HepG2 (cell line): ENCODE measurements at regions not wholly inside any gene's neighbourhood (a gene's known extent, or its start where the extent isn't known, plus 50 kb on each side); places are given as distances from the start of the nearest gene placed in this dataset.

Experiments
- ATAC-seq: fragments of 200-7000 bp; cut with Tn5 transposase; 3 replicates; pipeline ENCODE4 v1.9.1; 2020; ENCODE audit warnings: mild to moderate bottlenecking, moderate library complexity
- BruUV-seq: library from RNA; stranded (reverse); fragments of 400-500 nt; replicated peaks from 2 replicates; lab custom pipeline; 2021; lab: Mats Ljungman, UMichigan
- CTCF ChIA-PET: fragments of 300-600 bp; formaldehyde crosslinking; extraction: SDS; loops from one replicate; lab custom pipeline; 2021; ENCODE audit warnings: low total read pairs, inconsistent platforms, low intra/inter-chr PET ratio; lab: Yijun Ruan, JAX
- POLR2A ChIA-PET: fragments of 350-600 bp; sonication (Branson Sonifier 250); formaldehyde crosslinking; loops from one replicate; lab custom pipeline; 2020; ENCODE audit warnings: antibody characterized with exemption, inconsistent platforms; lab: Yijun Ruan, JAX
- DNase-seq: peaks from one replicate; pipeline ENCODE4 v3.0.0-alpha.2; 2015; ENCODE audit warnings: low spot score
- FAIRE-seq: peaks from 3 replicates; lab custom pipeline; 2011; peaks lifted over from hg19 to GRCh38; lab: Jason Lieb, UNC
- H2AFZ ChIP-seq: one replicate; pipeline ENCODE4 v1.6.1; 2011; ENCODE audit warnings: low read length, inconsistent platforms
- H3K27ac ChIP-seq: fragments of 300-600 bp; 3 replicates; pipeline ENCODE4 v1.8.0; 2011; ENCODE audit warnings: mixed run types, mild to moderate bottlenecking, mixed read lengths, low read length, inconsistent platforms; ENCODE audit not compliant: insufficient read depth; ENCODE audit errors: extremely low read length
- H3K27me3 ChIP-seq, 2 experiments: fragments of 200-600 bp in 1 of 2; 2 replicates in 1 of 2; 3 replicates in 1 of 2; pipeline versions ENCODE4 v1.6.0 to v1.8.0; 2011; ENCODE audit warnings: low read length in 2 of 2, mild to moderate bottlenecking in 2 of 2, moderate library complexity in 2 of 2, inconsistent platforms in 1 of 2; ENCODE audit not compliant: insufficient read depth in 2 of 2, control insufficient read depth in 1 of 2
- H3K36me3 ChIP-seq, 2 experiments: fragments of 200-600 bp in 1 of 2; replicated peaks in 1 of 2; 2 replicates in 1 of 2; 3 replicates in 1 of 2; pipeline versions ENCODE4 v1.5.1 to v1.8.0; 2011; ENCODE audit warnings: low read length in 2 of 2, inconsistent platforms in 1 of 2; ENCODE audit not compliant: insufficient read depth in 2 of 2, control insufficient read depth in 1 of 2
- H3K4me1 ChIP-seq: 2 replicates; pipeline ENCODE4 v1.5.1; 2012; ENCODE audit warnings: low read length, inconsistent platforms; ENCODE audit not compliant: insufficient read depth
- H3K4me2 ChIP-seq: 2 replicates; pipeline ENCODE4 v1.6.0; 2011; ENCODE audit warnings: low read depth, low read length, inconsistent platforms
- H3K4me3 ChIP-seq, 3 experiments: fragments of 200-600 bp in 1 of 3; sonication (generic), shearing (Covaris generic) in 1 of 3; replicated peaks in 1 of 3; 2 replicates each; pipeline ENCODE4 v1.5.1; 2011 to 2016; ENCODE audit warnings: low read length in 3 of 3, inconsistent platforms in 2 of 3, low read depth in 2 of 3, mild to moderate bottlenecking in 2 of 3, control low read depth in 1 of 3, mixed read lengths in 1 of 3; ENCODE audit not compliant: insufficient read depth in 1 of 3
- H3K79me2 ChIP-seq: one replicate; pipeline ENCODE4 v1.6.1; 2011; ENCODE audit warnings: low read length, inconsistent platforms; ENCODE audit not compliant: insufficient read depth
- H3K9ac ChIP-seq: 2 replicates; pipeline ENCODE4 v1.6.0; 2011; ENCODE audit warnings: mild to moderate bottlenecking, low read depth, low read length, inconsistent platforms; ENCODE audit not compliant: insufficient read depth
- H3K9me3 ChIP-seq: 2 replicates; pipeline ENCODE4 v1.5.1; 2012; ENCODE audit warnings: mild to moderate bottlenecking, low read length
- H4K20me1 ChIP-seq: 2 replicates; pipeline ENCODE4 v1.6.0; 2011; ENCODE audit warnings: inconsistent platforms, mild to moderate bottlenecking, low read length, moderate library complexity; ENCODE audit not compliant: insufficient read depth
- ARID3A ChIP-seq: IDR thresholded peaks from 2 replicates; pipeline ENCODE4 v1.6.1; 2012; ENCODE audit warnings: low read depth, low read length, improper control_type of control experiment
- CCDC6 ChIP-seq: sonication (generic); formaldehyde crosslinking; IDR thresholded peaks from 2 replicates; pipeline ENCODE4 v1.8.1; 2022; ENCODE audit warnings: mild to moderate bottlenecking, missing genetic modification reagents, moderate library complexity
- FOXM1 ChIP-seq: sonication (generic); formaldehyde crosslinking; IDR thresholded peaks from 2 replicates; pipeline ENCODE4 v1.5.0; 2020; ENCODE audit warnings: missing genetic modification reagents
- GTF2F1 ChIP-seq: fragments of 150-350 bp; IDR thresholded peaks from 2 replicates; pipeline ENCODE4 v1.6.1; 2014; ENCODE audit warnings: low read length
- KLF12 ChIP-seq: sonication (generic); formaldehyde crosslinking; IDR thresholded peaks from 2 replicates; pipeline ENCODE4 v1.4.0; 2020; ENCODE audit warnings: missing genetic modification reagents, borderline replicate concordance
- KLF6 ChIP-seq: IDR thresholded peaks from 2 replicates; pipeline ENCODE4 v1.8.0; 2016; ENCODE audit warnings: missing biosample characterization, missing genetic modification reagents
- NCOA5 ChIP-seq: sonication (generic); formaldehyde crosslinking; IDR thresholded peaks from 2 replicates; pipeline ENCODE4 v1.4.0; 2020; ENCODE audit warnings: missing genetic modification reagents
- PATZ1 ChIP-seq: sonication (generic); formaldehyde crosslinking; IDR thresholded peaks from 2 replicates; pipeline ENCODE4 v1.4.0; 2020; ENCODE audit warnings: missing genetic modification reagents
- PRMT3 ChIP-seq: sonication (generic); formaldehyde crosslinking; IDR thresholded peaks from 2 replicates; pipeline ENCODE4 v1.8.1; 2022; ENCODE audit warnings: low read depth, mild to moderate bottlenecking, moderate library complexity, missing genetic modification reagents, borderline replicate concordance
- SATB2 ChIP-seq: sonication (generic); formaldehyde crosslinking; IDR thresholded peaks from 2 replicates; pipeline ENCODE4 v1.5.0; 2020; ENCODE audit warnings: missing genetic modification reagents
- SMAD3 ChIP-seq: sonication (generic); formaldehyde crosslinking; IDR thresholded peaks from 2 replicates; pipeline ENCODE4 v1.4.0; 2020; ENCODE audit warnings: missing genetic modification reagents
- SNAPC5 ChIP-seq: sonication (generic); formaldehyde crosslinking; IDR thresholded peaks from 2 replicates; pipeline ENCODE4 v1.8.1; 2023; ENCODE audit warnings: mild to moderate bottlenecking, missing genetic modification reagents, borderline replicate concordance
- SP5 ChIP-seq: IDR thresholded peaks from 2 replicates; pipeline ENCODE4 v1.6.1; 2016; ENCODE audit warnings: low read depth, borderline replicate concordance
- ZNF24 ChIP-seq: fragments of 450-650 bp; IDR thresholded peaks from 2 replicates; pipeline ENCODE4 v1.6.1; 2017; ENCODE audit warnings: antibody characterized with exemption, mild to moderate bottlenecking
- ZNF354B ChIP-seq: sonication (generic); formaldehyde crosslinking; IDR thresholded peaks from 2 replicates; pipeline ENCODE4 v1.8.0; 2022; ENCODE audit warnings: mild to moderate bottlenecking, missing genetic modification reagents
- ZNF710 ChIP-seq: sonication (generic); formaldehyde crosslinking; IDR thresholded peaks from 2 replicates; pipeline ENCODE4 v1.5.0; 2020; ENCODE audit warnings: mild to moderate bottlenecking, missing genetic modification reagents, borderline replicate concordance
- ZNF773 ChIP-seq: sonication (generic); formaldehyde crosslinking; IDR thresholded peaks from 2 replicates; pipeline ENCODE4 v1.4.0; 2020; ENCODE audit warnings: missing genetic modification reagents, borderline replicate concordance
- ZNF784 ChIP-seq: sonication (generic); formaldehyde crosslinking; IDR thresholded peaks from 2 replicates; pipeline ENCODE4 v1.5.1; 2020; ENCODE audit warnings: missing genetic modification reagents, mild to moderate bottlenecking, borderline replicate concordance
- ZNF883 ChIP-seq: sonication (generic); formaldehyde crosslinking; IDR thresholded peaks from 2 replicates; pipeline ENCODE4 v1.5.1; 2020; ENCODE audit warnings: mild to moderate bottlenecking, missing genetic modification reagents; ENCODE audit errors: not compliant biosample characterization
- WGBS: methylation state at CpG from one replicate; pipeline ENCODE4 v1.1.6; 2017; ENCODE audit warnings: low lambda C conversion rate; 5-methylcytosine and 5-hydroxymethylcytosine counted together
- in situ Hi-C: cut with HindIII; loops from 2 replicates; pipeline ENCODE4 v1.10.0; 2017; ENCODE audit warnings: low pct_unique_long_range_greater_than_20kb; ENCODE audit not compliant: extremely low pct_ligation_motif_present
- intact Hi-C: fragments of 100-400 bp; cut with micrococcal nuclease; formaldehyde crosslinking; loops from one replicate; pipeline ENCODE4 v1.10.0; 2022; ENCODE audit not compliant: unreplicated experiment

GRCh38 chr13:80215368-80215767 is 125.6 kb downstream of the SPRY2 start (continued):
- TF ChIP-seq GTF2F1 (no peak), ZNF710 (CRISPR knock-in tag) (no peak), SATB2 (no peak), FOXM1 (CRISPR knock-in tag) (no peak)

- POLR2A ChIA-PET, result no interaction called here
- Histone ChIP-seq H3K9me3 (no peaks in the 10 kb centered on the region), H3K36me3 (no peaks in the 10 kb centered on the region), H3K4me1 (no peaks in the 10 kb centered on the region), H3K4me3 (no peak overlapping the region), H3K4me2 (no peak overlapping the region), H3K9ac (no peak overlapping the region), H2AFZ (no peak overlapping the region), H3K27ac (no peak overlapping the region), H3K79me2 (no peaks in the 10 kb centered on the region), H3K27me3 (no peaks in the 10 kb centered on the region), H4K20me1 (no peaks in the 10 kb centered on the region)
- in situ Hi-C loops, result no loop called here
- BruUV-seq, result no TSS peak
- intact Hi-C loops, result no loop called here
- ATAC-seq (no peak), DNase-seq (no peak), FAIRE-seq (no peak)
- 30% methylated on average over 2 of the region's 2 CpGs for WGBS
- CTCF ChIA-PET, result no interaction called here
- TF ChIP-seq ARID3A (no peak), KLF12 (CRISPR knock-in tag) (no peak), KLF6 (no peak), ZNF784 (CRISPR knock-in tag) (no peak), PRMT3 (CRISPR knock-in tag) (no peak), CCDC6 (CRISPR knock-in tag) (no peak), ZNF773 (no peak), ZNF24 (no peak), ZNF354B (CRISPR knock-in tag) (no peak), SMAD3 (no peak), SNAPC5 (CRISPR knock-in tag) (no peak), SP5 (CRISPR knock-in tag) (no peak), NCOA5 (CRISPR knock-in tag) (no peak), ZNF883 (CRISPR knock-in tag) (no peak), PATZ1 (CRISPR knock-in tag) (no peak)
These were observed 126.4 kb downstream of the SPRY2 start for GRCh38 chr13:80214521-80214991.
